HAP-1 (cell line): ENCODE measurements at regions not wholly inside any gene's neighbourhood (a gene's known extent, or its start where the extent isn't known, plus 50 kb on each side); places are given as distances from the start of the nearest gene placed in this dataset.

ENCODE experiments used
- DNase-seq, 2 experiments: peaks; one replicate each; pipeline ENCODE4 v3.0.0-alpha.2; 2016 to 2020; ENCODE audit warnings: low spot score in 2 of 2
- H3K27me3 ChIP-seq: fragments of 250-450 bp; sonication (Bioruptor Pico); 2 replicates; pipeline ENCODE4 v1.5.1; 2020; ENCODE audit warnings: low read depth, mild to moderate bottlenecking, moderate library complexity
- H3K36me3 ChIP-seq: fragments of 250-450 bp; sonication (Bioruptor Pico); replicated peaks from 2 replicates; pipeline ENCODE4 v1.5.1; 2020; ENCODE audit warnings: mild to moderate bottlenecking
- H3K4me1 ChIP-seq: fragments of 250-450 bp; sonication (Bioruptor Pico); 2 replicates; pipeline ENCODE4 v1.5.1; 2020; ENCODE audit warnings: mild to moderate bottlenecking
- H3K4me3 ChIP-seq: fragments of 250-450 bp; sonication (Bioruptor Pico); 2 replicates; pipeline ENCODE4 v1.5.1; 2020; ENCODE audit warnings: mild to moderate bottlenecking, moderate library complexity
- H3K9me3 ChIP-seq: fragments of 250-450 bp; sonication (Bioruptor Pico); 2 replicates; pipeline ENCODE4 v1.5.1; 2020; ENCODE audit warnings: mild to moderate bottlenecking, moderate library complexity
- in situ Hi-C: fragments of 300-500 bp; cut with MboI; formaldehyde crosslinking; loops from 3 replicates; pipeline ENCODE4 v1.14.3; 2020; ENCODE audit warnings: low sequenced_read_pairs, inconsistent platforms, mixed read lengths

DNA sequence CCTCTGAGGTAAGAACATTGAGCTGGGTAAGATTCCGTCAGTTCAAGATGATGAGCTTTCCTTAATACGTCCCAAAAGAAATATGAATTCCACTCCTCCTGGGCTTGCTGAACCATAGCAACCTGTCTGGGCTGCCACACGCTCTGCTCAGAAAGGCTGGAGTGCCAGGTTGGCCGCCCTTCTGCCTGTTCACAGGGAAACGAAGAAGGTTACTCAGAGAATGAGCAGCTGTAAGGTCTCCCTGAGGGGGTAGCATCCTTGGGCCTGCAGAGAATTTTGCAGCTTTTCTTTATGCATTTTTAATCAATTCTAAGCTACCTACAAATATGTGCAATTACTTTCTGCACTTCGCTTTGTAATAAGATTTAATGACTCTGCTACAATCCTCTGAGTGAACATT lies 130.7 kb upstream of the BACE2 start:
- in situ Hi-C loops, result no loop called here
- no peaks in the 10 kb centered on the region for H3K36me3 ChIP-seq
- no peak for DNase-seq
- H3K4me3 ChIP-seq, result no peak overlapping the region
- no peaks in the 10 kb centered on the region for H3K4me1 ChIP-seq
- H3K9me3 ChIP-seq, result no peaks in the 10 kb centered on the region; the same call in 1 of the 2 replicates
- no peaks in the 10 kb centered on the region for H3K27me3 ChIP-seq

DNA sequence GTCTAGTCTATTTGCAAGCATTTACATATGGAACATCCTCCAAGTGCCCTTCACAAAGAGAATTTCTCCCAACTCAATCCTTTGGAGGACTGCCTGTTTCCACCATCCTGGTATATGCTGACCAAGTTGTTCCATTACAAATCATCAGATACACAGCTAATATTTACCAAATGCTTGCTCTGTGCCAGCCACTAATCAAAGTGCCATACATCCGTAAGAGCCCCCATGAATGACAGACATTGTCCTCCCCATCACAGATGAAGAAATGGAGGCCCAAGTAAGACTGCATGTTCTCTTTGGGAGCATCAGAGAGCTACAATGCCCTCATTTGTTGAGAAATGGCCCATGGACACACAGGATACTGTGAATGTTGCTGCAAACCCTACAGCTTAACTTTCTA lies 130.0 kb upstream of the BACE2 start:
- H3K36me3 ChIP-seq, result no peaks in the 10 kb centered on the region
- no peaks in the 10 kb centered on the region for H3K4me1 ChIP-seq
- no peaks in the 10 kb centered on the region; the same call in 1 of the 2 replicates for H3K9me3 ChIP-seq
- H3K4me3 ChIP-seq, result no peak overlapping the region
- no peaks in the 10 kb centered on the region for H3K27me3 ChIP-seq
- in situ Hi-C loops, result no loop called here
- no peak for DNase-seq

DNA sequence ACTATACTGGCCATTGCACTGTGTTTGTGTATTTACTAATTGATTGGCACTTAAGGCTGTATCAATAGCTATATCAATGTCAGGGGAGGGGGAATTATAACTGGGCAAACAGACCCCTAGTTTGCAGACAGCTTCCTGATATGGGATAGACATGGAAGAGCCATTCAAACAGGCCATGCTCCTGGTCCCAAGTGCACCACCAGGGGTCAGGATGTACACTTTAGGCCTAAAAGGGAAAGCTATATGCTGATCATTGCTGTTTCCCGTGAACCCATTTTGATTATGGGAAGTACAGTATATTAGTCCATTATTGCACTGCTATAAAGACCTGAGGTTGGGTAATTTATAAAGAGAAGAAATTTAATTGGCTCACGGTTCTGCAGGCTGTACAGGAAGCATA lies 124.9 kb upstream of the BACE2 start:
- DNase-seq, result no peak
- no peaks in the 10 kb centered on the region for H3K36me3 ChIP-seq
- H3K4me3 ChIP-seq, result no peak overlapping the region
- no peaks in the 10 kb centered on the region; the same call in none of the 2 replicates for H3K9me3 ChIP-seq
- H3K27me3 ChIP-seq, result no peaks in the 10 kb centered on the region
- in situ Hi-C loops, result no loop called here
- H3K4me1 ChIP-seq, result no peaks in the 10 kb centered on the region

DNA sequence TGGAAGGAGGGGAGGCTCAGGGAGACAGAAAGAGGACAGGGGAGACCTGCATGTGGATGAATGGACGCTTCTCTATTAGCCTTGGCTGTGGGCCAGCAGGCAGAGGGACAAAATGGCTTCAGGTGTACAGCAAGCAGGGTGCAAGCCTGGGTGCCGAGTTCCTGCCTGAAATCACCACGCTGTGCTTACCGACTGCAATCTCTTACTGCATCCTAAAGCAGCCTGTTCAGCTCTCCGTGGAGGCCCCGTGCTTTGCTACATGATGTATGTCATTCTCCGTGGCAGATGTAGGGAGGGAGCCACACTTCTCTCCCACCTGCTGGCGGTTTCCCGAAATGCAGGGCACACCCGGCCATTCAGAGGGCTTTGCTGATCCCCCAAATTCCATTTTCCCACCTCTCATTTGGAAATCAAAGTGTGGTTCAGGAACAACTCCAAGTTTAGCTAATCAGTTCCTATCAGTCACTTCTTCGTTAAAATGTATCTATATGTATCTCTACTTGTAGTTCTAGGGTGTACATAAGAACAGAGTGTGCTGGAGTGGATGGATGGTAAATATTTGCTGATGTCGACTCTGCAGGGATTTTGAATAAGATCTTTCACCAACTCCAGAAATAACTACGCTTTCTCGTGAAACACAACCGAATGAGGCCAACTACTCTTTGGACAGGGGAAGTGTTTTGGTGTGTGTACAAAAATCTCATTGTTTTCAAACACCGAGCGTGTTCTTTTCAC lies 122.3 kb upstream of the BACE2 start:
- Histone ChIP-seq H3K27me3 (no peaks in the 10 kb centered on the region), H3K36me3 (no peaks in the 10 kb centered on the region), H3K4me3 (no peak overlapping the region), H3K9me3 (no peaks in the 10 kb centered on the region; the same call in none of the 2 replicates), H3K4me1 (no peaks in the 10 kb centered on the region)
- no peak for DNase-seq
- in situ Hi-C loops, result no loop called here

DNA sequence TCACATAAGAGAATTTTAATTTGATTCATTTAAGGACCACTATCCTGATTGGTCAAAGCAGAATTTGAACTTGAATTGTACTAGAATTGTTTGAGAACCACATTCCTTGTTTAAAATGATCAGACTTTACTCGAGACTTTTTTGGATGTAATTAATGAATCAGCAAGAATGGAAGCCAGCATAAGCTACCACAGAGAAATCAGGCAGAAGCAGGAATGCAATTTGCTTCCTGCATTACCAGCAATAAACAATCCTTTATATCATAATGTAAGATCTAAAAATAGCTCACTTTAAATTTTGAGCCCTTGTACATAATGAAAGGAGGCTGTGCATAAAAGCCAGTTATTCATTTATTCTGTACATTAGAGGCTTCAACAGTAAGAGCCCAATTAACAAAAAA lies 119.8 kb upstream of the BACE2 start:
- Histone ChIP-seq H3K9me3 (no peaks in the 10 kb centered on the region; the same call in 1 of the 2 replicates), H3K36me3 (no peaks in the 10 kb centered on the region), H3K4me3 (no peak overlapping the region), H3K27me3 (no peaks in the 10 kb centered on the region), H3K4me1 (no peaks in the 10 kb centered on the region)
- in situ Hi-C loops, result no loop called here
- no peak for DNase-seq

DNA sequence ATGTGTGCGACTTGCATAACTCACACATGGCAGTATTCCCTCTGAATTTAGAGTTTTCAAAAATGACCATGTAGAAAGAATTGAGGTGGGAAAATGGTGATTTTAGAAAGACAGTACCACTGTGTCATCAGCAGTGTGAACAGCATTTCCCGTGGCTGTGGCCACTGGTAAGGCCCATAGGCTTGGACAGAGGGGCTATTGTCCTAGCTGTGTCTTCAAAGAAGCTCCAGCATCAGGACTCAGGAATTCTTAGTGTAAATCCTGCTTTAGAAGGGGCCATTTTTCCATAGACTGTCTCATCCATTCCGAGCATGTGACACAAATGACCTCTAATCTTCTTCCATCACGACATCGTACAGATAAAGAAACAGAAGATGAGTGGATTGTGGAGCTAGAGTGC lies 119.3 kb upstream of the BACE2 start:
- H3K9me3 ChIP-seq, result no peaks in the 10 kb centered on the region; the same call in 1 of the 2 replicates
- no peaks in the 10 kb centered on the region for H3K36me3 ChIP-seq
- no peak for DNase-seq
- H3K4me3 ChIP-seq, result no peak overlapping the region
- no peaks in the 10 kb centered on the region for H3K4me1 ChIP-seq
- no peaks in the 10 kb centered on the region for H3K27me3 ChIP-seq
- in situ Hi-C loops, result no loop called here

DNA sequence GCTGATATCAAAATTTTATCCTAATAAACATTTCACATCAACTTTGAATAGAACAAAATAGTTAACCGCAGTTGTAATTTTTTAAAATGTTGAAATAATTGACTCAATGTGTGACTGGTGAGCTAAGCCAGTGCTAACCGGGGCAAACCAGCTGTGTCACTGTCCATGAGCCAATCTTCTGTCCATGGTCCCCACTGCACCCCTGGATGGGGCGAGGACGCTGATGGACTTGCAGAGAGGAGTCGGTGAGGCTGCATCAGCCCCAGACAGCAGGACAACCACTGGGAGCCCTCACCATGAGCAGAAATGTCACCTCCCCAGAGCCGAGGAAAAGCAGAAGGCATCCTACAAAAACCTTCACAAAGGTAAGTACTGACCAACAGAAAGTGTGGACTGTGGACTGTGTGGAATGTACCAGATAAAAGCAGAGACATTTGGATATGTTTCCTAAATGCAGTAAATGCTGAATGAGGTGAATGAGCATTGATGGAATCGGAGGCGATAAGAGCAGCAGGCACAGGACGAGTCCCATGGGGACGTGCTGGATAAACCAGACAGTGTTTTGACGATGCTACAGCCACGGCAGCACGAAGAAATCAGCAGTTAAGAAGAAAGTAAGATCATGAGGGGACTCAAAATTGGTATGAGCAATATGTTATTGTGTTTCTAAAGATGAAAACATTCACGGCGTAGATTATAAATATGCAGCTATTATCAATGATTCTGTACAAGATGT lies 115.0 kb upstream of the BACE2 start:
- Histone ChIP-seq H3K9me3 (no peaks in the 10 kb centered on the region), H3K36me3 (no peaks in the 10 kb centered on the region), H3K4me3 (no peak overlapping the region), H3K27me3 (no peaks in the 10 kb centered on the region), H3K4me1 (no peaks in the 10 kb centered on the region)
- no peak for DNase-seq
- in situ Hi-C loops, result no loop called here

DNA sequence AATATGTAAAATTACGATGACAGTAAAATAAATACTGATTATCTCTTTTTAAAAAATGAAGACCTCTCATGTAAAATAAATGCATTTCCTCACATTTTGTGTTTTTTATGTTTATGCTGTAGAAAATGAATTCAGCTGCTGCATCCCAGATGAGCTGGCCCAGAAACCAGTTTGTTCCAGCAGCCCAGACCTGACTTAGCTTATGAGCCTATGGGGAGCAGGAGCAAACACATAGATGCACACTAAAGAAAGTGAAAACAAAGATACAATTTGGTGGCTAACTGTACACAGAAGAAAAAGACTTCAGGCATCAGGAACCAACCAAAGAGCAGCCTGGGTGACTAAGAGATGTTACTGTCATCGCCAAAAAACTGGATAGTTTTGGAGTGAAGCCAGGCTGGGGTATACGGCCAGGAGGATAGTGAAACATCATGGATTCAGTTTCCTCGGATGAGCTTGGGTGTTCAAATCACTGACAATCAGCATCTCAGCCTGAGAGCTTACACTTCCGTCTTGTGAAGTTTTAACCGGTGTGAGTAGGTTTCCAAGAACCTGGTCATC lies 113.9 kb upstream of the BACE2 start:
- DNase-seq, result no peak
- H3K36me3 ChIP-seq, result no peaks in the 10 kb centered on the region
- H3K4me3 ChIP-seq, result no peak overlapping the region
- in situ Hi-C loops, result no loop called here
- no peaks in the 10 kb centered on the region for H3K4me1 ChIP-seq
- H3K27me3 ChIP-seq, result no peaks in the 10 kb centered on the region
- no peaks in the 10 kb centered on the region for H3K9me3 ChIP-seq

DNA sequence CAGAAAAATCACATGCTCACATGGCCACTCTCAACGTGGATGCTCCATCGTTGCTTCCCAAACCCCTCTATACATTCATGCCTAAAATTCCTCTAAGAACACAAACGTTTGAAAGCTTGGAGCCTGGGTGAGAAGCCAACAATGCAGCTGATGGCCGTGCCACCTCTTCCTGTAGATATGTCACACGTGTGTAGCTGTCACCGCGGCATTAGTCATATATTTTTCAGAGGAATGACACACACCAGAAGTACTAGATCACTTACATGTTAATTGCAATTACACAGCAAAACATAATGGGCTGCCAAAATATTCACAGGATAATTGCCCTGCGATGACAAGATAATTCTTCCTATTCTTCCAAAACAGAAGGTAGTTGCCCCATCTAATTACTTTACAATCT lies 112.7 kb upstream of the BACE2 start:
- no peak for DNase-seq

DNA sequence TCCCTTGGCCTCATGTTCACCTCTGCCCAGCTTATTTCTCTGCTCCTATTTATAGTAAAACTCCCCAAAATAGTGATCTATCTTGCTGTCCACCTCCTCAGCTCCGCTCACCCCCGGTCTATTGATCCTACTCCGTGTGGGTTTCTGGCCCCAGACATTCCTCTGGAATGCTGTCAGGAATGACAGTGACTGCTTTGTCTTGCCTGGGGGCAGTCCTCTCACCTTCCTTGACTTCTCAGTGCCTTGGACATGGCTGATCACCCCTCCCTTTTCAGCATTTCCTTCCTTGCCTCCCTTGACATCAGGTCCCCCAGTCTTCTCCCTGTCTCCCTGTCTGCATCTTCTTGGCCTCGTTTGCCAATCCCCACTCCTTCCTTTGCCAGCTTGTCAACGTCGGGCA lies 108.1 kb upstream of the BACE2 start:
- in situ Hi-C loops, result no loop called here
- H3K9me3 ChIP-seq, result no peaks in the 10 kb centered on the region
- H3K36me3 ChIP-seq, result no peaks in the 10 kb centered on the region
- H3K4me3 ChIP-seq, result no peak overlapping the region
- DNase-seq, result no peak
- H3K27me3 ChIP-seq, result no peaks in the 10 kb centered on the region
- no peaks in the 10 kb centered on the region for H3K4me1 ChIP-seq

More for the DNA sequence above, 112.7 kb upstream of the BACE2 start:
- H3K4me3 ChIP-seq, result no peak overlapping the region
- H3K36me3 ChIP-seq, result no peaks in the 10 kb centered on the region
- H3K27me3 ChIP-seq, result no peaks in the 10 kb centered on the region
- H3K9me3 ChIP-seq, result no peaks in the 10 kb centered on the region
- in situ Hi-C loops, result no loop called here
- no peaks in the 10 kb centered on the region for H3K4me1 ChIP-seq

DNA sequence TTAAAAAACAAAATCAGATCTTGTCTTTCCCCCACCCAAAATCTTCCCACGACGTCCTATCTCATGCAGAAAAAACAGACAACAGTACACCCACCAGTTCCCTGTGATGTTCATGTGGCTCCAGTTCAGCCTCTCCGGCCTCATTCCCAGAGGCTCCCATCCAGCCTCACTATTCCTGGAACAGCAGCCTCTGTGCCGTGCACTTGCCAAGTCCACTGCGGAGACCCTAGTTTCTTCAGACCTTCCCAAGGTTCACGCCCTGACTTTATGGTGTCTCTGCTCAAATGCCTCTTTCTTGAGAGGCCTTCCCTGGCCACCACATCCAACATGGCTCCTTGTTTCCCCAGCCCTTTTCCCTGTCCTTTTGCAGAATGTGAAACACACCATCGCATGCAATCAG lies 106.3 kb upstream of the BACE2 start:
- in situ Hi-C loops, result no loop called here
- Histone ChIP-seq H3K4me1 (no peaks in the 10 kb centered on the region), H3K36me3 (no peaks in the 10 kb centered on the region)

DNA sequence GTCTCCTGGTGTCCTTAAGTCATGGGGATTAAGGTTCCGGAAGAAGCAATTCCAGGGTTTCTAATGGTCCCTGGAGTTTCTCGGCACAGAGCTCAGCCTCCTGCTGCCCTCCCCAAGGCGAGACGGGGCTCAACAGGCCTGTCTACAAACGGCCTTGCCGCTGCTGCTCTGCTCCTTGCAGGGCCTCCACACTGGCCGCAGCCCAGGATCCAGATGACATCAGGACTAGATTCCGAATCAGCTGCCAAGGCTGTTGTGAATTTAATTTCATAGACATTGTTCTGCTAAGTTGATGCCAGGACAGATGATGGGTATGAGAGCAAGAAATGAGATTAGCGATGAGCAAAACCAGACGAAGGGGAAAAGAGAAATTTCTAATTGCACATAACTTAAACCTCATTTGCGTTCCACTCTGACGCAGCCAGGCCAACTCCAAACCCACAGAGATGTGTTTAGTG lies 103.6 kb upstream of the BACE2 start:
- in situ Hi-C loops, result no loop called here
- no peaks in the 10 kb centered on the region for H3K36me3 ChIP-seq
- no peaks in the 10 kb centered on the region for H3K4me1 ChIP-seq
- H3K9me3 ChIP-seq, result no peaks in the 10 kb centered on the region
- no peak overlapping the region for H3K4me3 ChIP-seq
- DNase-seq, result no peak
- H3K27me3 ChIP-seq, result no peaks in the 10 kb centered on the region

More for the DNA sequence above, 106.3 kb upstream of the BACE2 start:
- DNase-seq, result no peak
- H3K9me3 ChIP-seq, result no peaks in the 10 kb centered on the region
- no peak overlapping the region for H3K4me3 ChIP-seq
- H3K27me3 ChIP-seq, result no peaks in the 10 kb centered on the region

DNA sequence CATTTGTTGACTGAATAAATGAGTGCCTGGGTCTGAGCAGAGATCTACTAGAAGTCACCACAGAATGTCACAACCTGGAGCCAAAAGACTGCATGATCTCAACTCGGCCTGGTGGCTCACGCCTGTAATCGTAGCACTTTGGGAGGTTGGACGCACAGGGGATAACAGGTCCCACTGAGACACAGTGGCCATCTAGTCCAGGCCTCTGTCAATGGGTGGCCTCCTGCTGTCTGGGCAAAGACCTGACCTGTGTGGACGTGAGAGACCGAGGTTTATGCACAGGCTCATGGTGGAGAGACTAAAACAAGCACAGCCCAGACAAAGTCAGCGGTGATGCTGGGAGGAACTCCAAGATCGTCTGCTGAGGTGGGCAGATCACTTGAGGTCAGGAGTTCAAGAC lies 103.0 kb upstream of the BACE2 start:
- no peak for DNase-seq
- in situ Hi-C loops, result no loop called here
- Histone ChIP-seq H3K4me3 (no peak overlapping the region), H3K36me3 (no peaks in the 10 kb centered on the region), H3K27me3 (no peaks in the 10 kb centered on the region), H3K9me3 (no peaks in the 10 kb centered on the region), H3K4me1 (no peaks in the 10 kb centered on the region)

DNA sequence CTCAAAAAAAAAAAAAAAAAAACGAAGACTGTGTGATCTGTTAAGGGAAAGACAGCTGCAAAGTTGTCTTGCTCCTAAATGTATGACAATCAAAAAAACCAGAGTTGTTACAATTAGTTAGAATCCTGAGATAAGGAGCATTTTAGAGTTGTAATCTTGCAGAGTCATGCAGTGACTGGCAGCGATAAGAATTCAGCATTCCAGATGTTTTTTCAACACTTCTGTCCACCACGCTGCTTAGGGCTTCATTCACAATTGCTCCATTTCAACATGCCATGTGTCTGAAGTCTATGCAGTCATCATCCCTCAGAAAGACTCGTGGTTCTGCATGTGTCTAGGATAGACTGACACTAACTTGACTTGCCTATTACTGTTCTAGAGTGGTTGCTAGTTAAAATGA lies 102.4 kb upstream of the BACE2 start:
- no peak overlapping the region for H3K4me3 ChIP-seq
- DNase-seq, result no peak
- in situ Hi-C loops, result no loop called here
- H3K4me1 ChIP-seq, result no peaks in the 10 kb centered on the region
- no peaks in the 10 kb centered on the region for H3K36me3 ChIP-seq
- H3K9me3 ChIP-seq, result no peaks in the 10 kb centered on the region
- H3K27me3 ChIP-seq, result no peaks in the 10 kb centered on the region
